GM12873 (cell line): ENCODE measurements at regions not wholly inside any gene's neighbourhood (a gene's known extent, or its start where the extent isn't known, plus 50 kb on each side); places are given as distances from the start of the nearest gene placed in this dataset.

ENCODE experiments used
- CTCF ChIP-seq: IDR thresholded peaks from 2 replicates; pipeline ENCODE4 v1.5.1; 2012; ENCODE audit warnings: low read depth, mild to moderate bottlenecking, moderate library complexity, low read length, control low read depth; ENCODE audit not compliant: insufficient read depth; ENCODE audit errors: missing control alignments

- TF ChIP-seq CTCF = no peak
Observed at GRCh38 chr11:43580735-43581369, 99.7 kb upstream of the HSD17B12 start.

DNA sequence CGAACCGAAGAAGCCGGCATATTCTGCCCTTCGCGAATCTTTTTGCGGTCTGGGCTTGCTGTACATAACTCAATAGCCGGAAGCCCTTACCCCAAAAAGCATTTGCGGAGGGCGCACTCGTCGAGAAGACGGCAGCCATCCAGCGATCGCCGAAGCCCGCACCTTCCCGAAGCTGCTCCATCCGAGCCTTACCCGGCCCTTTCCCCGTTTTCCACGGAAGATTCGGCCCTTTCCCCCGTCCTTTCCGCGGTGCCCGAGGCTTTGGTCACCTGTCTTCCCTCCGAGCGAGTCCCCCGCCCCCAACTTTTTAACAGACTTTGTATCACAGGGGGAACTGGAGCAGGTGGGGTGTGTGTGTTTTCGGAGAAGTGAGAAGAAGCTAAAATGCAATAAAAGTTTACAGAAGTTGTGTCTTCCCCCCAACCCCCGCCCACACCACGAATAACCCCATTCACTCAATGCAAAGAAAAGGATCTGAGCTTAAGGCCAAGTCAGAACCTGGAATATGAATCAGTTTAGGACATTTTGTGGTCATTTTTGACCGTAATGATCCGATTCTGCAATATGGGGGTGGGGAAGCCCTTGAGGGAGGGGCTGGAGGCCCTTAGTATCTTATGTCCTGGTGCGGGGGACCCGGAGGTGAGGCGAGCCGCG, 99.0 kb upstream of the HSD17B12 start:
- TF ChIP-seq CTCF = no peak

DNA sequence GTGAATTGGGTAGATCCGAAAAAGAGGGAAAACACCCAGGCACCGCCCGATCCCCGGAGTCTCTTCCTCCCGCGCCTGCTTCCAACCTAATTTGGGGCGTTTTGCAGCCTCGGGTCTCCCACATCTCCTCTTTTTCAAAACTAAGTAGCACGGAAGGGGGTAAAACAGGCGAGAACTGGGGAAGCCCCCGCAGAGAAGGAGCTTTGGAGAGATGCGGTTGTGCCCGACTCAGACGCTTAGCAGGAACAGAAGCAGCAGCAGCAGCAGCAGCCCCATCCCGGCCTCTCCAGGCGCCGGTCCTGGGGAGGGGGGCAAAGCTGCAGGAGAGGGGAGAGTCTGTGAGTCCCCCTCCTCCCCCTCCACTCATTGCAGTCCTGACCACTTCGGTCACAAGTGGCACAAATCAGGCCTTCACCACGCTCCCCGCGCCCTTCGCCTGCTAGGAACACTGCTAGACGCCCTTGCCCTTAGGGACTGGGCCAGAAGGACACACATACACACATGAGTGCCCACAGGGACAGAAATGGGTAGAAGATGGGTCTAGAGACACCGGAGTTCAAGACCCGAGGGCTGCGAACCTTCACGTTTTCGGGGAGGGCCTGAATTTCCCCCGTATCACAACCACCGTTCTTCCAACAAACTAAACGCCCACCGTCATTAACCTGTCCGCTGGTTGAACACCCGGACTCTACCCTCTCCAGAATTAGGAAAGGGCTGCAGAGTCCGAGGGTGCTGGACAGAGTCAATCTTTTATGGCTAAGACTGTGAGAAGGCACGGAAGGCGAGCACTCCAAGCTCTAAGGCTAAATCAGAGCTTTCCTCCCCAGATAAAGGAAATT, 98.3 kb upstream of the HSD17B12 start:
- no peak for TF ChIP-seq CTCF

DNA sequence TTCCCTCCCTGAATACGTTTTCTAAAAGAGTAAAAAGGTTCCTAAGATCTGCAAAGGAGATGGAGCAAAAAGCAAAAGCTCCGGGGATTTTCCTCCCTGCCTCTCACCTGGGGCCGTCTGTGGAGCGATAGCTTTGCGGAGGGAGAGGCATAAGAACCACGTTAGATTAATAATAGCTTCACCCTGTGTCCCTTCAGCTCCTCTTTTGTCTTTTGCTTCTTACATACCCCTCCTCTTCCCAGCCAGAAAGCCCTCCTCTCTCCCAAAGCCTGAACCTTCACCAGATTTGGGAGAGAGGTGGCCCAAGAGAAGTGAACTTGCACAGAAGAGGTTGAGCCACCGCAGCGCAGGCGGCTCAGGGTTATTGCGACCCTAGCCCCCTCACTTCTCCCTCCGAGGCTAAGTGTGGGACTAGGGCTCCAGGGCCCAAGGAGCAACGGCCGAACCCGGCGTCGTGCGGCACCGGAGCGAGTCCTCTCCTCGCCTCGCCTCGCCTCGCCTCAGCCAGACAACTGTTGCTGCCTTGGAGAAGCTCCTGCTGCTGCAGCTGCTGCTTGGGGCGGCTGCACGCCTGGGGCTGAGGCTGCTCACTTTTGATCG, 97.6 kb upstream of the HSD17B12 start:
- no peak for TF ChIP-seq CTCF

DNA sequence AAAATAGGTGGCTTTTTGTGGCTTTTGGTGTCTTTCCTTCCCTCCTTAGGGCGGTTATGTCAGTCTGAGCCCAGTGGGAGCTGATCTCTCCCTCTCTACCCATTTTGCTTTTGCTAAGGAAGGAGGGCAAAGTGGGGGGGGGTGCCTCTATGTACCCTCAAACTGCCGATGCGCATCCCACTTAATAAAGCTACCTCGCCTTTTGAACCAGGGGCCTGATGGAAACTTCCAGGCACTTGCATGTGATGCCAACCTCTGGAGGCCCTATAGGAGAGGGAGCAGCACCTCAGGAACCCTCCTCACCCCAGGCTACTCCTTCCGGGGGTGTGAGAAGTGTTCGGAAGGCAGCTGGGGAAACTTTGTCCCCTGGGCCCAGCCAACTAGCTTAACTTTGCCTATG, 97.0 kb upstream of the HSD17B12 start:
- TF ChIP-seq CTCF = no peak

- TF ChIP-seq CTCF = no peak
Observed at GRCh38 chr11:43585877-43586608, 94.5 kb upstream of the HSD17B12 start.
